BJ (cell line): ENCODE measurements at regions not wholly inside any gene's neighbourhood (a gene's known extent, or its start where the extent isn't known, plus 50 kb on each side); places are given as distances from the start of the nearest gene placed in this dataset.

Source experiments
- CTCF ChIA-PET: fragments of 350-600 bp; formaldehyde crosslinking; extraction: SDS; loops from one replicate; lab custom pipeline; 2021; ENCODE audit warnings: antibody characterized with exemption, inconsistent platforms; lab: Yijun Ruan, JAX
- POLR2A ChIA-PET: fragments of 300-600 bp; sonication (Branson Sonifier 250); formaldehyde crosslinking; extraction: SDS; loops from one replicate; lab custom pipeline; 2021; ENCODE audit warnings: antibody characterized with exemption; lab: Charles Lee
- DNase-seq: peaks from one replicate; pipeline ENCODE4 v3.0.0-alpha.2; 2011; ENCODE audit warnings: low read depth
- H3K27me3 ChIP-seq: 2 replicates; pipeline ENCODE4 v1.6.0; 2011; ENCODE audit warnings: low read length; ENCODE audit not compliant: control insufficient read depth, insufficient read depth
- H3K36me3 ChIP-seq: 2 replicates; pipeline ENCODE4 v1.5.1; 2011; ENCODE audit warnings: low read length; ENCODE audit not compliant: control insufficient read depth, insufficient read depth
- H3K4me3 ChIP-seq: 2 replicates; pipeline ENCODE4 v1.5.1; 2011; ENCODE audit warnings: low read depth, mild to moderate bottlenecking, control low read depth, low read length
- CTCF ChIP-seq: IDR thresholded peaks from 2 replicates; pipeline ENCODE4 v1.5.1; 2011; ENCODE audit warnings: low read depth, mild to moderate bottlenecking, control low read depth, inconsistent platforms, low read length, moderate library complexity; ENCODE audit not compliant: insufficient read depth

DNA sequence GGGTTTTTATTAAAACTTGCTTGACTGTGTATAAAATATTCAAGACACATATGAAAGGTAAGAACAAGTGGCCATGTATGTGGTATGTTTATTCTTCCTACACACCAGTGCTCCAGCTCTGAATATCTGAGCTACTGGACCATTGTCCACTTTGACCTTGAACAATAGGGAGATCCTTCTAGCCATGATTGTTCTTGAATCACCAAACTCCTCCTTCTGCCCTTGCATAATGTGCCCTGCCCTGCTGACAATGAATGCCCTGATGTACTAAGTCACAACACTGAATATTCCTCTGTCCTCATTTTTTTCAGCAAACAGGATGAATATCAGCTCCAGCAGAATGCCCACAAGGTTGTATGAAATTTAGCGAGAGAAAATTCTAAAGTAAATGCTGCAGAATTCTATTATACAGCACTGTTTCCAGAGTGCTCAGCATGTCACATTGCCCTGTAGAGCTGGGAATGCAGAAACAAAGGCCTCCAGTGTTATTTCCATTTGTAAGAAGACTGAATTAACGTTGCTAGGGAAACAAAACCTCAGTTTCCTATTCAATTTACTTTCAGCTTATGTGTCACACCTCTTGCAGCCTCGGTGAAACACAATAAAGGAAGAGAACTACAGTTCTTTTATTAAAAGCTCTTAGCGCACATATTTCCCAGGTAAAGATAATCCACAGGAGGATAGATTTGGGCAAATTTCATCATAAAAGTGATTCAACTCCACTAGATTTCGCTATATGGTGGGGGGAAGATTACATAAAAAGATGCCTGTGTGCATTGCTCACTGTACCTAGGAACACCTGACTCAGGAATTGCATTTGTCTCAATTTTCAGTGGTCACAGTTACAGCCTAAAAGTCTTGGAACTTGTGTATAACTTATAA, 187.4 kb upstream of the ATP1B1 start:
- DNase-seq, result no peak
- ChIA-PET POLR2A (no interaction called here), CTCF (interaction anchor here (1.3 to 2.0 kb wide), 2 partner anchors 11 to 17 kb away, joined by 4 read pairs; no protein-coding TSS in a partner anchor)
- Histone ChIP-seq H3K36me3 (no peaks in the 10 kb centered on the region), H3K4me3 (no peak overlapping the region), H3K27me3 (no peaks in the 10 kb centered on the region)
- TF ChIP-seq CTCF, result no peak

- DNase-seq, result no peak
- no peak overlapping the region for H3K4me3 ChIP-seq
- POLR2A ChIA-PET, result no interaction called here
- TF ChIP-seq CTCF, result no peak
- no peaks in the 10 kb centered on the region for H3K27me3 ChIP-seq
- CTCF ChIA-PET, result interaction anchor here (1.3 kb wide), 1 partner anchor 15 kb away, joined by 4 read pairs; no protein-coding TSS in a partner anchor
- no peaks in the 10 kb centered on the region for H3K36me3 ChIP-seq
Measured at GRCh38 chr1:168920456-168921094, 185.9 kb upstream of the ATP1B1 start.

- no peaks in the 10 kb centered on the region for H3K36me3 ChIP-seq
- no peaks in the 10 kb centered on the region for H3K27me3 ChIP-seq
- ChIA-PET POLR2A (no interaction called here), CTCF (interaction anchor here (1.2 kb wide), 1 partner anchor 9 kb away, joined by 3 read pairs; no protein-coding TSS in a partner anchor)
- TF ChIP-seq CTCF, result no peak
- no peak overlapping the region for H3K4me3 ChIP-seq
- no peak for DNase-seq
Measured at GRCh38 chr1:168921629-168922028, 184.9 kb upstream of the ATP1B1 start.

GRCh38 chr1:168923521-168924136, 182.9 kb upstream of the ATP1B1 start:
- POLR2A ChIA-PET, result no interaction called here
- CTCF ChIA-PET, result no interaction called here
- TF ChIP-seq CTCF, result no peak
- Histone ChIP-seq H3K36me3 (no peaks in the 10 kb centered on the region), H3K27me3 (no peaks in the 10 kb centered on the region), H3K4me3 (no peak overlapping the region)
- DNase-seq, result no peak

- ChIA-PET CTCF (no interaction called here), POLR2A (no interaction called here)
- H3K4me3 ChIP-seq, result no peak overlapping the region
- no peak for DNase-seq
- no peak for TF ChIP-seq CTCF
- no peaks in the 10 kb centered on the region for H3K36me3 ChIP-seq
- no peaks in the 10 kb centered on the region for H3K27me3 ChIP-seq
Measured at GRCh38 chr1:168924976-168925375, 181.5 kb upstream of the ATP1B1 start.
